Esophagus squamous epithelium (tissue), 5 donors: ENCODE measurements at regions not wholly inside any gene's neighbourhood (a gene's known extent, or its start where the extent isn't known, plus 50 kb on each side); places are given as distances from the start of the nearest gene placed in this dataset.

Source experiments
- DNase-seq: peaks from one replicate; lab custom pipeline; 2025; lab: John Stamatoyannopoulos, UW
- H3K27ac ChIP-seq, 4 donors: fragments of 200-600 bp; sonication (generic); one replicate each; pipeline ENCODE4 v1.5.1; 2016 to 2019; ENCODE audit warnings: mild to moderate bottlenecking in 1 of 4
- H3K27me3 ChIP-seq, 4 donors: fragments of 200-600 bp; sonication (generic); 1 replicate in 3 of 4; 2 replicates in 1 of 4; pipeline versions ENCODE4 v1.5.1 to v1.6.0; 2017 to 2021; ENCODE audit warnings: antibody characterized with exemption in 1 of 4
- H3K36me3 ChIP-seq, 3 donors: fragments of 200-600 bp; sonication (generic); one replicate each; pipeline ENCODE4 v1.5.1; 2016 to 2019
- H3K4me1 ChIP-seq, 3 donors: fragments of 200-600 bp; sonication (generic); one replicate each; pipeline ENCODE4 v1.5.1; 2017 to 2019
- H3K4me3 ChIP-seq, 4 donors: fragments of 200-600 bp; sonication (generic); 1 replicate in 3 of 4; 2 replicates in 1 of 4; pipeline ENCODE4 v1.5.1; 2016 to 2019; ENCODE audit warnings: mild to moderate bottlenecking in 2 of 4, moderate library complexity in 1 of 4
- H3K9me3 ChIP-seq, 3 donors: fragments of 200-600 bp; sonication (generic); one replicate each; pipeline ENCODE4 v1.5.1; 2016 to 2019
- CTCF ChIP-seq, 6 experiments: fragments of 450-650 bp in 4 of 6; fragments of 200-600 bp in 2 of 6; sonication (generic) in 2 of 6; IDR thresholded peaks; one replicate each; pipeline ENCODE4 v1.5.1; 2016 to 2019; ENCODE audit warnings: antibody characterized with exemption in 6 of 6, mild to moderate bottlenecking in 4 of 6, moderate library complexity in 4 of 6
- POLR2A ChIP-seq, 4 donors: fragments of 450-650 bp; IDR thresholded peaks; one replicate each; pipeline ENCODE4 v1.6.1; 2017; ENCODE audit warnings: antibody characterized with exemption in 4 of 4, mild to moderate bottlenecking in 4 of 4, moderate library complexity in 3 of 4
- WGBS, 2 donors: methylation state at CpG; one replicate each; pipeline ENCODE4 v1.1.5; 2018; 5-methylcytosine and 5-hydroxymethylcytosine counted together
- intact Hi-C: fragments of 100-400 bp; cut with DNase I; formaldehyde crosslinking; loops from one replicate; pipeline ENCODE4 v1.15.0; 2022
- donor health status: DM: yes; HTN: yes; CAD: no.

GRCh38 chr5:40364441-40364840 is 315.3 kb upstream of the PTGER4 start:
- no peaks in the 10 kb centered on the region for H3K27me3 ChIP-seq
- no peak overlapping the region for H3K4me3 ChIP-seq
- H3K36me3 ChIP-seq: no peaks in the 10 kb centered on the region
- H3K9me3 ChIP-seq: no peaks in the 10 kb centered on the region
- no peak for TF ChIP-seq CTCF (IDR thresholded peaks at IDR 0.05)
- TF ChIP-seq POLR2A (IDR thresholded peaks at IDR 0.05): no peak
- no peaks in the 10 kb centered on the region for H3K4me1 ChIP-seq
- H3K27ac ChIP-seq: no peak overlapping the region
- WGBS, 2 donors: 94 to 100% methylated on average over 3 of the region's 3 CpGs
- intact Hi-C loops: no loop called here
- DNase-seq: no peak

- Histone ChIP-seq H3K4me3 (no peak overlapping the region), H3K27ac (no peak overlapping the region), H3K4me1 (no peaks in the 10 kb centered on the region), H3K9me3 (no peaks in the 10 kb centered on the region), H3K27me3 (no peaks in the 10 kb centered on the region), H3K36me3 (no peaks in the 10 kb centered on the region)
- no peak for DNase-seq
- 85 to 91% methylated on average over 2 of the region's 2 CpGs for WGBS, 2 donors
- intact Hi-C loops: no loop called here
- TF ChIP-seq POLR2A (IDR thresholded peaks at IDR 0.05) (no peak), CTCF (IDR thresholded peaks at IDR 0.05) (no peak)
These were observed 318.3 kb upstream of the PTGER4 start for GRCh38 chr5:40361378-40361777.

- H3K4me1 ChIP-seq: no peaks in the 10 kb centered on the region
- WGBS, 2 donors: 59 to 88% methylated on average over 2 of the region's 2 CpGs
- no peak for DNase-seq
- no peak overlapping the region for H3K4me3 ChIP-seq
- intact Hi-C loops: no loop called here
- H3K36me3 ChIP-seq: no peaks in the 10 kb centered on the region
- H3K27ac ChIP-seq: no peak overlapping the region
- H3K27me3 ChIP-seq: no peaks in the 10 kb centered on the region
- H3K9me3 ChIP-seq: no peaks in the 10 kb centered on the region
- TF ChIP-seq POLR2A (IDR thresholded peaks at IDR 0.05) (no peak), CTCF (IDR thresholded peaks at IDR 0.05) (no peak)
These were observed 319.0 kb upstream of the PTGER4 start for GRCh38 chr5:40360685-40361084.

GRCh38 chr5:40359832-40360231 is 319.9 kb upstream of the PTGER4 start:
- 75 to 78% methylated on average over 2 of the region's 2 CpGs for WGBS, 2 donors
- Histone ChIP-seq H3K27ac (no peak overlapping the region), H3K36me3 (no peaks in the 10 kb centered on the region), H3K4me1 (no peaks in the 10 kb centered on the region), H3K27me3 (no peaks in the 10 kb centered on the region), H3K4me3 (no peak overlapping the region), H3K9me3 (no peaks in the 10 kb centered on the region)
- no peak for TF ChIP-seq CTCF (IDR thresholded peaks at IDR 0.05)
- no peak for TF ChIP-seq POLR2A (IDR thresholded peaks at IDR 0.05)
- intact Hi-C loops: no loop called here
- DNase-seq: no peak

GRCh38 chr5:40359093-40359492 is 320.6 kb upstream of the PTGER4 start:
- Histone ChIP-seq H3K36me3 (no peaks in the 10 kb centered on the region), H3K27me3 (no peaks in the 10 kb centered on the region), H3K9me3 (no peaks in the 10 kb centered on the region), H3K4me1 (no peaks in the 10 kb centered on the region), H3K27ac (no peak overlapping the region), H3K4me3 (no peak overlapping the region)
- TF ChIP-seq POLR2A (IDR thresholded peaks at IDR 0.05) (no peak), CTCF (IDR thresholded peaks at IDR 0.05) (no peak)
- 83 to 87% methylated on average over 1 of the region's 1 CpG for WGBS, 2 donors
- DNase-seq: no peak
- intact Hi-C loops: no loop called here
